ENCODE measurements at regions not wholly inside any gene's neighbourhood (a gene's known extent, or its start where the extent isn't known, plus 50 kb on each side); places are given as distances from the start of the nearest gene placed in this dataset.

DNA sequence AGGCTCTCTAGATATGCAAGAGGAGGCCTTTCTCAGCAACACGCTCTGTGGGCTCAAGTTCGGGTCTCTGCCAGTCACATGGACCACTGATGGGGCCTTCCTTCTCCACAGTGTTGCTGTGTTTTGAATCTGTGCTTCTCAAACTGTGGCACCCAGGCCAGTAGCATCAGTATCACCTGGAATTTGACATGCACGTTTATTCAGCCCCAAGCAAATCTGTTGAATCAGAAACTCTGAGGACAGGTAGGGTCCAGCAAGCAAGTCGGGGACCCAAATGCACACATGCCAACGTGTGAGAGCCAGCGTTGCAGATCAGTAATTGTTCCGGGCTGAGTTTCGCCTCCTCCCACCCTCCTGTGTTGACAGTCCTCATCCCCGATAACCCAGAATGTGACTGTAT, 502.6 kb downstream of the IRX1 start:
- Mint-ChIP-seq H3K36me3 (ENCODE audit: insufficient read depth, unreplicated experiment) (no peaks in the 10 kb centered on the region), H3K27ac (ENCODE audit: unreplicated experiment) (no peak overlapping the region), H3K27me3 (ENCODE audit: unreplicated experiment) (no peaks in the 10 kb centered on the region), H3K9me3 (ENCODE audit: low read depth, unreplicated experiment) (peaks cover 19% of the 10 kb centered on the region), H3K4me3 (ENCODE audit: low read depth, unreplicated experiment) (no peak overlapping the region), H3K4me1 (ENCODE audit: low read depth, unreplicated experiment) (no peaks in the 10 kb centered on the region)
- BruUV-seq (replicated peaks): no TSS peak
- DNase-seq: no peak
- TF ChIP-seq, protein P1, sequence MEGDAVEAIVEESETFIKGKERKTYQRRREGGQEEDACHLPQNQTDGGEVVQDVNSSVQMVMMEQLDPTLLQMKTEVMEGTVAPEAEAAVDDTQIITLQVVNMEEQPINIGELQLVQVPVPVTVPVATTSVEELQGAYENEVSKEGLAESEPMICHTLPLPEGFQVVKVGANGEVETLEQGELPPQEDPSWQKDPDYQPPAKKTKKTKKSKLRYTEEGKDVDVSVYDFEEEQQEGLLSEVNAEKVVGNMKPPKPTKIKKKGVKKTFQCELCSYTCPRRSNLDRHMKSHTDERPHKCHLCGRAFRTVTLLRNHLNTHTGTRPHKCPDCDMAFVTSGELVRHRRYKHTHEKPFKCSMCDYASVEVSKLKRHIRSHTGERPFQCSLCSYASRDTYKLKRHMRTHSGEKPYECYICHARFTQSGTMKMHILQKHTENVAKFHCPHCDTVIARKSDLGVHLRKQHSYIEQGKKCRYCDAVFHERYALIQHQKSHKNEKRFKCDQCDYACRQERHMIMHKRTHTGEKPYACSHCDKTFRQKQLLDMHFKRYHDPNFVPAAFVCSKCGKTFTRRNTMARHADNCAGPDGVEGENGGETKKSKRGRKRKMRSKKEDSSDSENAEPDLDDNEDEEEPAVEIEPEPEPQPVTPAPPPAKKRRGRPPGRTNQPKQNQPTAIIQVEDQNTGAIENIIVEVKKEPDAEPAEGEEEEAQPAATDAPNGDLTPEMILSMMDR (IDR thresholded peaks at IDR 0.05; ENCODE audit: unreplicated experiment): no peak
- intact Hi-C loops (cut with micrococcal nuclease; ENCODE audit: unreplicated experiment): no loop called here
- CTCF ChIA-PET: no interaction called here

DNA sequence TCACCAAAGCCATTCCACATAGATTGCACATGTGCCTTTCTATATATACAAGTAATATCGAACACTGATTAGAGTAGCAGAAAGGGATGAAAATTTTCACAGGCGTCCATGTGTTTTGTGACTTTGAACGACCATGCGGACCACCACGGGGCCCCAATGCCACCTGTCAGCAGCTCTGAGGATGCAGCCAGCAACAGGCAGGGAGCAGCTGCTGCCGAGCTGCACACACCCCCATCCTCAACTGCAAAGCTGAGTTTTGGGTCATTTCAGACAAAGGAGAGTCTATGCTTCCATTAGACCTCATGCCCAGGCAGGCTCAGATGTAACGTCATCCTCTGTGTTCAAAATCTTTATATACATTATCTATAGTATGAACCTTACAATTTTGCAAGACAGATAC, 503.8 kb downstream of the IRX1 start:
- no peak overlapping the region for H3K4me3 Mint-ChIP-seq (ENCODE audit: low read depth, unreplicated experiment)
- no peaks in the 10 kb centered on the region for H3K36me3 Mint-ChIP-seq (ENCODE audit: insufficient read depth, unreplicated experiment)
- TF ChIP-seq, protein P1 (IDR thresholded peaks at IDR 0.05; ENCODE audit: unreplicated experiment): no peak
- H3K27me3 Mint-ChIP-seq (ENCODE audit: unreplicated experiment): no peaks in the 10 kb centered on the region
- no peak for DNase-seq
- BruUV-seq (replicated peaks): no TSS peak
- peaks cover 15% of the 10 kb centered on the region for H3K9me3 Mint-ChIP-seq (ENCODE audit: low read depth, unreplicated experiment)
- no peaks in the 10 kb centered on the region for H3K4me1 Mint-ChIP-seq (ENCODE audit: low read depth, unreplicated experiment)
- CTCF ChIA-PET: no interaction called here
- intact Hi-C loops (cut with micrococcal nuclease; ENCODE audit: unreplicated experiment): no loop called here
- H3K27ac Mint-ChIP-seq (ENCODE audit: unreplicated experiment): no peak overlapping the region

- intact Hi-C loops (cut with micrococcal nuclease; ENCODE audit: unreplicated experiment): no loop called here
- no peaks in the 10 kb centered on the region for H3K4me1 Mint-ChIP-seq (ENCODE audit: low read depth, unreplicated experiment)
- no peaks in the 10 kb centered on the region for H3K27me3 Mint-ChIP-seq (ENCODE audit: unreplicated experiment)
- no peak overlapping the region for H3K27ac Mint-ChIP-seq (ENCODE audit: unreplicated experiment)
- BruUV-seq (replicated peaks): no TSS peak
- H3K4me3 Mint-ChIP-seq (ENCODE audit: low read depth, unreplicated experiment): no peak overlapping the region
- peaks cover 9% of the 10 kb centered on the region for H3K9me3 Mint-ChIP-seq (ENCODE audit: low read depth, unreplicated experiment)
- CTCF ChIA-PET: no interaction called here
- no peak for DNase-seq
- no peaks in the 10 kb centered on the region for H3K36me3 Mint-ChIP-seq (ENCODE audit: insufficient read depth, unreplicated experiment)
- TF ChIP-seq, protein P1 (IDR thresholded peaks at IDR 0.05; ENCODE audit: unreplicated experiment): no peak
Measured at GRCh38 chr5:4100739-4101138, 505.1 kb downstream of the IRX1 start.

- Mint-ChIP-seq H3K4me1 (ENCODE audit: low read depth, unreplicated experiment) (no peaks in the 10 kb centered on the region), H3K9me3 (ENCODE audit: low read depth, unreplicated experiment) (peaks cover 13% of the 10 kb centered on the region), H3K36me3 (ENCODE audit: insufficient read depth, unreplicated experiment) (no peaks in the 10 kb centered on the region), H3K27me3 (ENCODE audit: unreplicated experiment) (no peaks in the 10 kb centered on the region), H3K4me3 (ENCODE audit: low read depth, unreplicated experiment) (no peak overlapping the region), H3K27ac (ENCODE audit: unreplicated experiment) (no peak overlapping the region)
- intact Hi-C loops (cut with micrococcal nuclease; ENCODE audit: unreplicated experiment): no loop called here
- no peak for DNase-seq
- TF ChIP-seq, protein P1 (IDR thresholded peaks at IDR 0.05; ENCODE audit: unreplicated experiment): no peak
- no TSS peak for BruUV-seq (replicated peaks)
- CTCF ChIA-PET: no interaction called here
Measured at GRCh38 chr5:4101189-4101588, 505.6 kb downstream of the IRX1 start.
